AG04450 (cell line): ENCODE measurements at regions not wholly inside any gene's neighbourhood (a gene's known extent, or its start where the extent isn't known, plus 50 kb on each side); places are given as distances from the start of the nearest gene placed in this dataset.
A peak's percentile ranks its signal among the peaks of the same experiment; 100 is the strongest.

Source experiments
- CTCF ChIA-PET: fragments of 300-600, 350-600 bp; formaldehyde crosslinking; extraction: SDS; loops from one replicate; lab custom pipeline; 2022; ENCODE audit warnings: antibody characterized with exemption, inconsistent platforms; lab: Charles Lee
- POLR2A ChIA-PET: fragments of 350-600 bp; formaldehyde crosslinking; extraction: SDS; loops from one replicate; lab custom pipeline; 2021; ENCODE audit warnings: antibody characterized with exemption, inconsistent platforms; lab: Yijun Ruan, JAX
- DNase-seq: peaks from one replicate; pipeline ENCODE4 v3.0.0-alpha.2; 2011; ENCODE audit warnings: low read depth, low spot score
- H3K27ac ChIP-seq: one replicate; pipeline ENCODE4 v1.5.1; 2012; ENCODE audit warnings: low read depth, low read length, control low read depth
- H3K27me3 ChIP-seq: one replicate; pipeline ENCODE4 v1.6.0; 2012; ENCODE audit warnings: low read length; ENCODE audit not compliant: control insufficient read depth, insufficient read depth
- H3K4me3 ChIP-seq: 2 replicates; pipeline ENCODE4 v1.5.1; 2011; ENCODE audit warnings: mild to moderate bottlenecking, low read depth, low read length, control low read depth
- H3K9me3 ChIP-seq: 2 replicates; pipeline ENCODE4 v1.5.1; 2012; ENCODE audit warnings: low read length; ENCODE audit not compliant: control insufficient read depth, insufficient read depth
- CTCF ChIP-seq: IDR thresholded peaks from 2 replicates; pipeline ENCODE4 v1.5.1; 2011; ENCODE audit warnings: low read depth, low read length, control low read depth, inconsistent platforms

GRCh38 chr13:67620665-67621064, 390.5 kb upstream of the PCDH9 start:
- POLR2A ChIA-PET, result interaction anchor here (0.6 kb wide), 1 partner anchor 46 kb away, joined by 3 read pairs; no protein-coding TSS in a partner anchor
- no peak for TF ChIP-seq CTCF
- CTCF ChIA-PET, result interaction anchor here (0.6 kb wide), 2 partner anchors 39 to 61 kb away, joined by 3 to 5 read pairs; no protein-coding TSS in a partner anchor
- Histone ChIP-seq H3K9me3 (no peaks in the 10 kb centered on the region), H3K27me3 (no peaks in the 10 kb centered on the region), H3K27ac (no peak overlapping the region), H3K4me3 (no peak overlapping the region)
- DNase-seq, result peak; percentile 61

- DNase-seq, result peak; percentile 7
- Histone ChIP-seq H3K4me3 (no peak overlapping the region), H3K27me3 (no peaks in the 10 kb centered on the region), H3K9me3 (no peaks in the 10 kb centered on the region), H3K27ac (no peak overlapping the region)
- TF ChIP-seq CTCF, result no peak
- CTCF ChIA-PET, result interaction anchor here (0.6 kb wide), 2 partner anchors 39 to 60 kb away, joined by 3 to 5 read pairs; no protein-coding TSS in a partner anchor
- POLR2A ChIA-PET, result interaction anchor here (0.6 kb wide), 1 partner anchor 45 kb away, joined by 3 read pairs; no protein-coding TSS in a partner anchor
Measured at GRCh38 chr13:67619995-67620380, 389.9 kb upstream of the PCDH9 start.

DNA sequence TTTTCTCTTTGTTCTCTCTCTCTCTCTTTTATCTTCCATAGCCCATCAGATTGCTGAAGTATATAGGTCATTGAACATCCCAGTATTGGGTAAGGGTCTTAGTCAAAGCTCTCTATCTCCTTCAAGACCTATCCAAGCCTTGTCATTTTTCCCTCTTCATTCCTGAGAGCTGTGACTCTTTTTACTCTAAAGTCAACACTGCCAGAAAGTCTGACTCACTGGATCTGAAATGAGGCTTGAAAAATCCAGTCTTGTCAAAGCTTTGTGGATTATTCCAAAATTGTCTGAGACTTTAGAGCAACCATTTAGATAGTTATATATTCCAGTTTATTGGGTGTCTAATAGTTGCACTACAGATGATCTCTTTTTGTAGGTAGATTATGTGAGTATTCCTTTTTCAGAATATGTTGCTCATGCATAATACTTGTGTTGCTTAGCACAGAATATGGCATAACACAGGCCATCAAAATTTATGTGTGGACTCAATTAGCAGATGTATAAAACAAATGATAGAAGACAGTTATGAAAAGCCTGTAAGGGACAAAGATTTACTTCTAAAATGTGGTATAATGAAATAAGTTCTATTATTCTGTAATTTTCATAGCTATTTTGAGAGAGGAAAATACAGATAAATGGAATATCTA, 389.3 kb upstream of the PCDH9 start:
- peak; percentile 2 for DNase-seq
- no peaks in the 10 kb centered on the region for H3K9me3 ChIP-seq
- ChIA-PET POLR2A (no interaction called here), CTCF (no interaction called here)
- H3K27me3 ChIP-seq, result no peaks in the 10 kb centered on the region
- no peak for TF ChIP-seq CTCF
- H3K4me3 ChIP-seq, result no peak overlapping the region
- no peak overlapping the region for H3K27ac ChIP-seq

- DNase-seq, result no peak
- H3K4me3 ChIP-seq, result no peak overlapping the region
- no peak overlapping the region for H3K27ac ChIP-seq
- ChIA-PET CTCF (no interaction called here), POLR2A (no interaction called here)
- no peaks in the 10 kb centered on the region for H3K27me3 ChIP-seq
- no peaks in the 10 kb centered on the region for H3K9me3 ChIP-seq
- no peak for TF ChIP-seq CTCF
Measured at GRCh38 chr13:67614579-67614978, 384.4 kb upstream of the PCDH9 start.

- POLR2A ChIA-PET, result no interaction called here
- H3K4me3 ChIP-seq, result no peak overlapping the region
- no peak for TF ChIP-seq CTCF
Measured at GRCh38 chr13:67614013-67614412, 383.9 kb upstream of the PCDH9 start.

More at GRCh38 chr13:67614013-67614412, 383.9 kb upstream of the PCDH9 start:
- H3K27ac ChIP-seq, result no peak overlapping the region
- no peaks in the 10 kb centered on the region for H3K27me3 ChIP-seq
- CTCF ChIA-PET, result no interaction called here
- no peaks in the 10 kb centered on the region for H3K9me3 ChIP-seq
- DNase-seq, result no peak
